Pancreas (tissue), 10 donors: ENCODE measurements at regions not wholly inside any gene's neighbourhood (a gene's known extent, or its start where the extent isn't known, plus 50 kb on each side); places are given as distances from the start of the nearest gene placed in this dataset.
"Not testable (repeated sequence)": the region's sequence is repeated elsewhere in the genome, so short reads cannot be mapped to it uniquely, and the experiment has no call there.

ENCODE experiments used
- ATAC-seq, 4 donors: fragments of 200-7000 bp; cut with Tn5 transposase; one replicate each; pipeline versions ENCODE4 v1.8.0 to v1.9.1; 2020; ENCODE audit warnings: mild to moderate bottlenecking in 4 of 4, moderate library complexity in 4 of 4
- DNase-seq, 6 donors: peaks; one replicate each; pipeline ENCODE4 v3.0.0-alpha.2; 2020
- FAIRE-seq: peaks from 2 replicates; lab custom pipeline; 2012; peaks lifted over from hg19 to GRCh38; lab: Jason Lieb, UNC
- H3K27ac ChIP-seq, 4 donors: fragments of 200-600 bp; sonication (generic); 1 replicate in 3 of 4; 2 replicates in 1 of 4; pipeline versions ENCODE4 v1.5.0 to v1.8.0; 2020
- H3K27me3 ChIP-seq, 4 donors: fragments of 200-600 bp; one replicate each; pipeline ENCODE4 v1.8.0; 2021
- H3K36me3 ChIP-seq, 3 donors: fragments of 200-600 bp; sonication (generic) in 1 of 3; one replicate each; pipeline versions ENCODE4 v1.5.0 to v1.8.0; 2020 to 2021
- H3K4me1 ChIP-seq, 3 donors: fragments of 200-600 bp; one replicate each; pipeline ENCODE4 v1.8.0; 2021
- H3K4me3 ChIP-seq, 4 donors: fragments of 200-600 bp; sonication (generic) in 2 of 4; one replicate each; pipeline versions ENCODE4 v1.5.0 to v1.8.0; 2020 to 2021
- H3K9me3 ChIP-seq, 4 donors: fragments of 200-600 bp; one replicate each; pipeline ENCODE4 v1.8.0; 2021
- WGBS, 2 donors: extraction: QIAGEN DNeasy Blood & Tissue Kit; methylation state at CpG; one replicate each; pipeline ENCODE4 v1.1.7; 2013; 5-methylcytosine and 5-hydroxymethylcytosine counted together
- intact Hi-C, 3 donors: fragments of 100-400 bp; cut with DNase I; formaldehyde crosslinking; loops; one replicate each; pipeline versions ENCODE4 v1.11.1 to v1.14.2; 2022
- TF ChIP-seq, protein P1 (sequence below), 4 donors: fragments of 200-600 bp; sonication (generic) in 3 of 4; IDR thresholded peaks; one replicate each; pipeline versions ENCODE4 v1.5.0 to v1.8.0; 2021; ENCODE audit warnings: antibody characterized with exemption in 4 of 4
- donor health status: healthy with polysubstance abuse.
- donor health status: DM: no; HTN: no; CAD: no; lungs with moderate emphysema.
- donor health status: DM: no; HTN: no; CAD: no.
- donor health status: control.
- donor health status: control.
- donor health status: Bipolar disorder and iron deficiency.
- donor health status: DM: yes; HTN: yes; CAD: no.
- donor health status: DM: no; HTN: no; CAD: no.
- donor health status: DM: no; HTN: no; CAD: no.
- donor health status: DM: yes; HTN: yes; CAD: no.

DNA sequence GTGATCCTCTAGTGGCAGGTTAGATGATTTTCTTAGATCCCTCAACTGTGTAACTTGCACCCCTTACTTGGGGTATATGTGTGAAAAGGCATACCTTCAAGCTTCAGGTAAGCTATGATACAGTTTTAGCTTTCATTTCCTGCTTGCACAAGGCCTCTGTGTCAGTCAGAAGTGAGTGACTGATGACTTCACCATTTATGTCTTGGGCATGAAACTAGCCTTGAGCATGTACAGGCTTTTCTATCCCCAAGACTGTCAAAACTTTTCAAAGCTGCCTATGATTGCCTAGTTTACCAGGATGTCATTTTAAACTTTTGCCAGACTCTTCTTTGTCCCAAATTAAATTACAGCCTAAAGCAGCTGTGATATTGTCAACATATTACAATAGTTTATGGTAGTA is 286.1 kb upstream of the CNTN5 start:
- no peaks in the 10 kb centered on the region for H3K27me3 ChIP-seq
- no peak overlapping the region for H3K27ac ChIP-seq
- no peaks in the 10 kb centered on the region for H3K36me3 ChIP-seq
- intact Hi-C loops, result no loop called here
- DNase-seq (no peak), ATAC-seq (no peak), FAIRE-seq (no peak)
- H3K9me3 ChIP-seq, result no peaks in the 10 kb centered on the region
- H3K4me1 ChIP-seq, result no peaks in the 10 kb centered on the region
- no peak overlapping the region for H3K4me3 ChIP-seq
- TF ChIP-seq, protein P1, sequence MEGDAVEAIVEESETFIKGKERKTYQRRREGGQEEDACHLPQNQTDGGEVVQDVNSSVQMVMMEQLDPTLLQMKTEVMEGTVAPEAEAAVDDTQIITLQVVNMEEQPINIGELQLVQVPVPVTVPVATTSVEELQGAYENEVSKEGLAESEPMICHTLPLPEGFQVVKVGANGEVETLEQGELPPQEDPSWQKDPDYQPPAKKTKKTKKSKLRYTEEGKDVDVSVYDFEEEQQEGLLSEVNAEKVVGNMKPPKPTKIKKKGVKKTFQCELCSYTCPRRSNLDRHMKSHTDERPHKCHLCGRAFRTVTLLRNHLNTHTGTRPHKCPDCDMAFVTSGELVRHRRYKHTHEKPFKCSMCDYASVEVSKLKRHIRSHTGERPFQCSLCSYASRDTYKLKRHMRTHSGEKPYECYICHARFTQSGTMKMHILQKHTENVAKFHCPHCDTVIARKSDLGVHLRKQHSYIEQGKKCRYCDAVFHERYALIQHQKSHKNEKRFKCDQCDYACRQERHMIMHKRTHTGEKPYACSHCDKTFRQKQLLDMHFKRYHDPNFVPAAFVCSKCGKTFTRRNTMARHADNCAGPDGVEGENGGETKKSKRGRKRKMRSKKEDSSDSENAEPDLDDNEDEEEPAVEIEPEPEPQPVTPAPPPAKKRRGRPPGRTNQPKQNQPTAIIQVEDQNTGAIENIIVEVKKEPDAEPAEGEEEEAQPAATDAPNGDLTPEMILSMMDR (IDR thresholded peaks at IDR 0.05), result no peak

DNA sequence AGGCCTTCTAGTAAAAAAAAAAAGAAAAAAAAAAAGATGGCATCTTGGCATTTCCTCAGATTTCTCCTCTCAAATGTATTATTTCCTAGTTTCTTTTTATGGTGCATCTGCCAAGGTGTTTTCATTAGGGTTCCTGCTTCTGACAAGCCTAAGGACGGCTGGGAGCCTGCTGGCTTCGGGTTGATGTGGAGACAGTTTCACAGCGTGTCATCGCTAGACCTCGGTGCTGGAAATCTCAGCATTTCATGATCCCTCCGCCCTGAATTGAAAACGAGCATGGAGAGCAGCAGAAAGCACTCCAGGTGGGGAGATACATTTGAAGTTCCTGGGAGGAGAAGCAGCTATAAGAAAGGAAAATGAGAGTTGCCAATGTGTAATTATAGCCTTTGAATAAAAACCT is 283.9 kb upstream of the CNTN5 start:
- no peaks in the 10 kb centered on the region for H3K36me3 ChIP-seq
- no peak overlapping the region for H3K27ac ChIP-seq
- ATAC-seq, result no peak
- H3K27me3 ChIP-seq, result no peaks in the 10 kb centered on the region
- H3K9me3 ChIP-seq, result no peaks in the 10 kb centered on the region
- H3K4me3 ChIP-seq, result no peak overlapping the region
- FAIRE-seq, result no peak
- no peak for DNase-seq
- TF ChIP-seq, protein P1 (IDR thresholded peaks at IDR 0.05), result no peak
- WGBS, 2 donors, result 57 to 69% methylated on average over 7 of the region's 7 CpGs
- no peaks in the 10 kb centered on the region for H3K4me1 ChIP-seq
- intact Hi-C loops, result no loop called here

DNA sequence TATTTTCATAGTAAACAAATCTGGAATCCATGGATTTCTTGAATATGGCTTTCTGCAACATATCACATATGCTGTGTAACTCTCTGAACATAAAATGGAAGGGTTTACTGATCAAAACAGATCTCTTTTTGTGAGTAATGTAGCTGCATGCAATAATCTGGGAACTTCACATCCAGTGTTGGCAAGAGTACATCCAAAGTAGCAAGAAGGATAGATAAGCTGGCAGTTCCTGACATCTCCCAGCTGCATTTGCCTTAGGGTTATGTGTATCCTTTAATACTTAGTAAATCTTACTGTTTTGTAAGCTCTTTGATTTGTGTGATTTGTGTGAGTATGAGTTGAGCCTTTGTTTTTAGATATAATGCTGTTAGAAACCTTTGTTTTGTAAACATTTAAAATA is 280.4 kb upstream of the CNTN5 start:
- no peaks in the 10 kb centered on the region for H3K27me3 ChIP-seq
- no peaks in the 10 kb centered on the region for H3K4me1 ChIP-seq
- TF ChIP-seq, protein P1 (IDR thresholded peaks at IDR 0.05), result no peak
- intact Hi-C loops, result no loop called here
- no peak for DNase-seq
- no peaks in the 10 kb centered on the region for H3K9me3 ChIP-seq
- ATAC-seq, result no peak
- FAIRE-seq, result no peak
- H3K36me3 ChIP-seq, result no peaks in the 10 kb centered on the region
- no peak overlapping the region for H3K27ac ChIP-seq
- no peak overlapping the region for H3K4me3 ChIP-seq

DNA sequence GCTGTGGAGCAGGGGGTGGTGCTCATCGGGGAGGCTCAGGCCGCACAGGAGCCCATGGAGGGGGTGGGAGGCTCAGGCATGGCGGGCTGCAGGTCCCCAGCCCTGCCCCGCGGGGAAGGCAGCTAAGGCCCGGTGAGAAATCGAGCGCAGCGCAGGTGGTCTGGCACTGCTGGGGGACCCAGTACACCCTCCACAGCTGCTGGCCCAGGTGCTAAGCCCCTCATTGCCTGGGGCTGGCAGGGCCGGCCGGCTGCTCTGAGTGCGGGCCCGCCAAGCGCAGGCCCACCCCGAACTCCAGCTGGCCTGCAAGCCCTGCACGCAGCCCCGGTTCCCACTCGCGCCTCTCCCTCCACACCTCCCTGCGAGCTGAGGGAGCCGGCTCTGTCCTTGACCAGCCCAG is 257.3 kb upstream of the CNTN5 start:
- ATAC-seq, result not testable (repeated sequence)

DNA sequence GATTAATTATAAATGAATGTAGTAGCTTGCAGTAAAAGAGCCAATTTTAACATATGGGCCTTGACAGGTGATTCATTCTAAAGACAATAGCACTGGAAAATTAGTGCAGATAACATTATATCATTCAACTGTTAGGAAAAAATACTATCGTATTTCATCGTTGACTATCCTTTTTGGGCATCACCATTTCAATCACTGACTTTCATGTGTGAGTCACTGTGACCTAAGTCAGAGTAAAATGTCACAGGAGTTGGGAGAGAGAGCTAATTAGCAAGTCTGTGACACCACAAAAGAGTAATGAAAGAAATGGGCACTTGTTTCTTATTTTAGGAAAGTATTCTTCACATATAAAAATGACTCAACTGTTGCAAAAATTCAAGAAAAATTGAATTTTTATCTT is 253.8 kb upstream of the CNTN5 start:
- no peak overlapping the region for H3K27ac ChIP-seq
- H3K4me3 ChIP-seq, result no peak overlapping the region
- TF ChIP-seq, protein P1 (IDR thresholded peaks at IDR 0.05), result no peak
- no peaks in the 10 kb centered on the region for H3K4me1 ChIP-seq
- H3K36me3 ChIP-seq, result no peaks in the 10 kb centered on the region
- no peak for ATAC-seq
- no peak for DNase-seq
- WGBS, 2 donors, result 58 to 59% methylated on average over 2 of the region's 2 CpGs
- intact Hi-C loops, result no loop called here
- no peak for FAIRE-seq
- no peaks in the 10 kb centered on the region for H3K9me3 ChIP-seq
- no peaks in the 10 kb centered on the region for H3K27me3 ChIP-seq

More for the DNA sequence above, 257.3 kb upstream of the CNTN5 start:
- 89 to 92% methylated on average over 21 of the region's 21 CpGs for WGBS, 2 donors
- H3K4me1 ChIP-seq, H3K36me3 ChIP-seq, H3K27me3 ChIP-seq, H3K4me3 ChIP-seq, FAIRE-seq, H3K9me3 ChIP-seq, intact Hi-C loops, H3K27ac ChIP-seq: not testable (repeated sequence)
- peak in 1 of 6 donors; percentile 51 for DNase-seq

DNA sequence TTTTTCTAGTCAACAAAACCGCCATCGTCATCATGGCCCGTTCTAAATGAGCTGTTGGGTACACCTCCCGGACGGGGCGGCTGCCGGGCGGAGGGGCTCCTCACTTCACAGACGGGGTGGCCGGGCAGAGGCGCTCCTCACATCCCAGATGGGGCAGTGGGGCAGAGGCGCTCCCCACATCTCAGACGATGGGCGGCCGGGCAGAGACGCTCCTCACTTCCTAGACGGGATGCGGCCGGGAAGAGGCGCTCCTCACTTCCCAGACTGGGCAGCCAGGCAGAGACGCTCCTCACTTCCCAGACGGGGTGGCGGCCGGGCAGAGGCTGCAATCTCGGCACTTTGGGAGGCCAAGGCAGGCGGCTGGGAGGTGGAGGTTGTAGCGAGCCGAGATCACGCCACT is 250.7 kb upstream of the CNTN5 start:
- H3K4me3 ChIP-seq, intact Hi-C loops, H3K9me3 ChIP-seq, ATAC-seq, H3K4me1 ChIP-seq, H3K36me3 ChIP-seq, H3K27me3 ChIP-seq, DNase-seq, FAIRE-seq, H3K27ac ChIP-seq: not testable (repeated sequence)
- 79 to 85% methylated on average over 12 to 24 of the region's 29 CpGs for WGBS, 2 donors
